ENCODE measurements at regions not wholly inside any gene's neighbourhood (a gene's known extent, or its start where the extent isn't known, plus 50 kb on each side); places are given as distances from the start of the nearest gene placed in this dataset.

DNA sequence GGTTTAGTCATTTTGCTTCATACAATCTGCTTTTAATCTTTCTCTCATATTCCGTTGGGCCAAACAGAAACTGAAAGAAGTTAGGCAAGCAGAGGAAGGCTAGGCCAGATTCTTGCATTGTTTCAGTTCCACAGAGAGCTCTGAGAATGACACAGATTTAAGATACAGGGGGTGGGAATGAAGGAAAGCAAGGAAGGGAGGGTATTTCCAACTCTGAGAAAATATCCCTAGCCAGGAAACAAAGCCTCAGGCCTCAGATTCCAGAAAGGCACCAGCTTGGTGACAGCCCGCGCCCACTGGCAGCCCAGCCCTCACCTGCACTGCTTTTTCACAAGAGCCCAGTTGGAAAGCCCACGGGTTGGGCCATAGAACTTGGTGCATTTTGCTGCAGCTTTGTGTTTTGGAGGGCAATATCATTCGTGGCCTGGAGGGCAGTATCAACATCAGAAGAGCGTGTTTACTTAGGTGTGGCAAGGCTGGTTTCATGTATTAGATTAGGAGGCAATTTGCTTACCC lies 63.5 kb downstream of the ENC1 start:
- Histone ChIP-seq H3K9me3 (ENCODE audit: control insufficient read depth in 2 of 2, low read length in 2 of 2) (no peaks in the 10 kb centered on the region), H3K27me3 (ENCODE audit: control insufficient read depth in 1 of 2, insufficient read depth in 2 of 2, low read length in 2 of 2) (no peaks in the 10 kb centered on the region), H3K4me3 (ENCODE audit: low read length in 2 of 2) (no peak overlapping the region), H3K4me1 (ENCODE audit: control insufficient read depth, insufficient read depth, low read length) (no peaks in the 10 kb centered on the region), H3K9ac (ENCODE audit: low read length in 2 of 2) (no peak overlapping the region), H3K27ac (ENCODE audit: low read length) (no peak overlapping the region), H3K36me3 (ENCODE audit: control insufficient read depth in 2 of 2, insufficient read depth in 2 of 2, low read length in 2 of 2) (no peaks in the 10 kb centered on the region)

DNA sequence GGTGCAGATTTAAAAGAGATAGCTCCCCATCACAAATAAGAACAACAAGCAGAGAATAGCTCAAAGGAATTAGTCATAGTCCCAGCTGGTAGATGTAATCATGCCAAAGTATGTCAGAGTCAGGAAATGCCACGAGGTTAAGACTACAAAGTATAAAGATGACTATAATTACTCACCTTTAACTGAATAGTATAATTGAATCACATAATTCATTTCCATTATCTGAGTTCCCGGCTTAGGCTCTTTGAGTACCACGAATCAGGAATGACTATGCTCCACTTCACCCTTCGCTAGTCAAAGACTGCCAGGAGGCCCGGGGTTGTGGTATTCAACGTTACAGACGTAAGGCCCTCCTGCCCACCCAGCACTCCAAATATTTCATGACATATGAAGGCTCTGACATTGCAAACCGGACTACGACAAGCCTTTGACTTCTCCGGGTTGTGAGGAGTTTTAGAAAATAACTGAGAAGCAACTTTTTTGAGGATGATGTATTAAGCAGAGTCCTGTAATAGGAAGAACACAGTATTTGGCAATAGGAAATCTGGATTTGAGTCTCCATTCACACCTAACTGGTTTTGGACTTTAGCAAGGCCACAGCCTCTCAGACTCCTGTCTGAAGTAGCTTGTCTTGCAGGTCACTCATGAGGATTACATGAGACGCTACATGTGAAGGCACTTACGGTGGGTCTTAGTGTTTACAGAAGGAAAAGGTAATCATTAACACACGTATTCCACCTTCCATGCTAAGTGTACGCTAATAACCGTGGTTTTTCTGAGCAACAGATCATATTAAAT lies 64.6 kb downstream of the ENC1 start:
- Histone ChIP-seq H3K36me3 (ENCODE audit: control insufficient read depth in 2 of 2, insufficient read depth in 2 of 2, low read length in 2 of 2) (no peaks in the 10 kb centered on the region), H3K27ac (ENCODE audit: low read length) (no peak overlapping the region), H3K9ac (ENCODE audit: low read length in 2 of 2) (no peak overlapping the region), H3K4me1 (ENCODE audit: control insufficient read depth, insufficient read depth, low read length) (no peaks in the 10 kb centered on the region), H3K27me3 (ENCODE audit: control insufficient read depth in 1 of 2, insufficient read depth in 2 of 2, low read length in 2 of 2) (no peaks in the 10 kb centered on the region), H3K9me3 (ENCODE audit: control insufficient read depth in 2 of 2, low read length in 2 of 2) (no peaks in the 10 kb centered on the region), H3K4me3 (ENCODE audit: low read length in 2 of 2) (no peak overlapping the region)

DNA sequence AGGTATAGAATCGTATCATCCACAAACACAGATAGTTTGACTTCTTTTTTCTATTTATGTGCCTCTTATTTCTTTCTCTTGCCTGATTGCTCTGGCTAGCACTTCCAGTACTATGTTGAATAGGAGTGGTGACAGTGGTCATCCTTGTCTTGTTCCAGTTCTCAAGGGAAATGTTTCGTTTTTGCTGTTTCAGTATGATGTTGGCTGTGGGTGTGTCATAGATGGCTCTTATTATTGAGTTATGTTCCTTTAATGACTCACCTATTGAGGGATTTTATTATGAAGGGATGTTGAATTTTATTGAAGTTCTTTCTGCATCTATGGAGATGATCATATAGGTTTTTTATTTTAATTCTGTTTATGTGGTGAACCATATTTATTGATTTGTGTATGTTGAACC lies 70.3 kb downstream of the ENC1 start:
- no peaks in the 10 kb centered on the region for H3K9me3 ChIP-seq (ENCODE audit: control insufficient read depth in 2 of 2, low read length in 2 of 2)
- H3K27ac ChIP-seq (ENCODE audit: low read length), result no peak overlapping the region
- no peak overlapping the region for H3K9ac ChIP-seq (ENCODE audit: low read length in 2 of 2)
- no peaks in the 10 kb centered on the region for H3K36me3 ChIP-seq (ENCODE audit: control insufficient read depth in 2 of 2, insufficient read depth in 2 of 2, low read length in 2 of 2)
- no peaks in the 10 kb centered on the region for H3K4me1 ChIP-seq (ENCODE audit: control insufficient read depth, insufficient read depth, low read length)
- no peak overlapping the region for H3K4me3 ChIP-seq (ENCODE audit: low read length in 2 of 2)
- H3K27me3 ChIP-seq (ENCODE audit: control insufficient read depth in 1 of 2, insufficient read depth in 2 of 2, low read length in 2 of 2), result no peaks in the 10 kb centered on the region

DNA sequence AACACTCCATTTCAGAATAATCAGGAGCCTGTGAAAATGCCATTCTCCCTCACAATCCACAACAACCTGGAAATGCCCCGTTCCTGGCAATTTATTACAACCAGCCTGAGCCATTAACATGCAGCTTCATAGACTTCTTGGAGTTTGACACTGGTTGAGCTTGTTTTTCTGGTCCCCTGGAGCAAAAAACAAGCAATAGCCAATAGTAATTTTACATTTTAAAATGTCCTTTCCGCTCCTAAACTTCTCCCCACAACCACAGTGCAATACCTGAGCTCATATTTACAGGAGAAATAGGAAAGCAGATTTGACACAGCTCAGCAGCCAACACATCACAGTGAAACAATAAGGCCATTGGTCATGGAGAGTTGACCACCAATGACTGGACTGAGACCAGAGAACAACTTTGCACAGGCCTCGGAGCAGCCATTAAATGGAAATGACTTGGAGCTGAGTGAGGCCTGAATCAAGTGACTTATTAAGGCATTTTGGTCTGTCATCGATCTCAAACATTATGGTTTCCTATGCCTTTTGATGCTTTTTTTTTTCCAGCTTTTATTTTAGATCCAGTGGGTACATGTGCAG lies 73.0 kb downstream of the ENC1 start:
- H3K9me3 ChIP-seq (ENCODE audit: control insufficient read depth in 2 of 2, low read length in 2 of 2), result no peaks in the 10 kb centered on the region
- no peak overlapping the region for H3K4me3 ChIP-seq (ENCODE audit: low read length in 2 of 2)
- H3K27ac ChIP-seq (ENCODE audit: low read length), result no peak overlapping the region
- H3K9ac ChIP-seq (ENCODE audit: low read length in 2 of 2), result no peak overlapping the region
- no peaks in the 10 kb centered on the region for H3K36me3 ChIP-seq (ENCODE audit: control insufficient read depth in 2 of 2, insufficient read depth in 2 of 2, low read length in 2 of 2)
- no peaks in the 10 kb centered on the region for H3K27me3 ChIP-seq (ENCODE audit: control insufficient read depth in 1 of 2, insufficient read depth in 2 of 2, low read length in 2 of 2)
- H3K4me1 ChIP-seq (ENCODE audit: control insufficient read depth, insufficient read depth, low read length), result no peaks in the 10 kb centered on the region

DNA sequence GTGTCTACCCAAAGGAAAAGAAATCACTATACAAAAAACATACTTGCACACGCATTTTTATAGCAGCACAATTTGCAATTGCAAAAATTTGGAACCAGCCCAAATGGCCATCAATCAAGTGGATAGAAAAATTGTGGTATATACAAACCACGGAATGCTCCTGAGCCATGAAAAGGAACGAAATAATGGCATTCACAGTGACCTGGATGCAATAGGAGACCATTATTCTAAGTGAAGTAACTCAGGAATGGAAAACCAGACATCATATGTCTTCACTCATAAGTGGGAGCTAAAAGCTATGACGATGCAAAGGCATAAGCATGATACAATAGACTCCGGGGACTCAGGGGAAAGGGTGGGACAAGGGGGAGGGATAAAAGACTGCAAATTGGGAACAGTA lies 78.4 kb downstream of the ENC1 start:
- Histone ChIP-seq H3K27ac (ENCODE audit: low read length) (no peak overlapping the region), H3K27me3 (ENCODE audit: control insufficient read depth in 1 of 2, insufficient read depth in 2 of 2, low read length in 2 of 2) (no peaks in the 10 kb centered on the region), H3K9ac (ENCODE audit: low read length in 2 of 2) (no peak overlapping the region), H3K4me1 (ENCODE audit: control insufficient read depth, insufficient read depth, low read length) (no peaks in the 10 kb centered on the region), H3K4me3 (ENCODE audit: low read length in 2 of 2) (no peak overlapping the region), H3K9me3 (ENCODE audit: control insufficient read depth in 2 of 2, low read length in 2 of 2) (no peaks in the 10 kb centered on the region), H3K36me3 (ENCODE audit: control insufficient read depth in 2 of 2, insufficient read depth in 2 of 2, low read length in 2 of 2) (no peaks in the 10 kb centered on the region)

DNA sequence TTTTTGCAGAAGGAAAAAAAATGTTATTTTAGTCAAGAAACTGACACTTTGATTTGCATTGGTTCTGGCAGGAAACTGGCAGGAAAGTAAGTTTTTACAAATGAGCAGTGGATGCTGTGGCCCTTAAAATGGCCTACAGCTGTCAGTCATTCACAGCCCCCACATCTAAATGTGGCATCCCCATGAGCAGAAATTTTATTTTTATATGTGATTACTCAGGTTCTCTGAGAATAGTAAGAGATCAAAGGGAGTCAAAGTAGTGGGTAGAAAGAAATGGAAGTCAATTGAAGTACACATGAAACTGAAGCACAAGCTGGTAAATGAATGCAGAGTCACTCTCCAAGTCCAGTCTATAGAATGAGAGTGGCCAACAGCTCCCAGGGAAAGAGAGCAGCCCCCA lies 80.3 kb downstream of the ENC1 start:
- no peaks in the 10 kb centered on the region for H3K36me3 ChIP-seq (ENCODE audit: control insufficient read depth in 2 of 2, insufficient read depth in 2 of 2, low read length in 2 of 2)
- no peaks in the 10 kb centered on the region for H3K4me1 ChIP-seq (ENCODE audit: control insufficient read depth, insufficient read depth, low read length)
- no peak overlapping the region for H3K27ac ChIP-seq (ENCODE audit: low read length)
- no peak overlapping the region for H3K9ac ChIP-seq (ENCODE audit: low read length in 2 of 2)
- H3K4me3 ChIP-seq (ENCODE audit: low read length in 2 of 2), result no peak overlapping the region
- no peaks in the 10 kb centered on the region for H3K9me3 ChIP-seq (ENCODE audit: control insufficient read depth in 2 of 2, low read length in 2 of 2)
- no peaks in the 10 kb centered on the region for H3K27me3 ChIP-seq (ENCODE audit: control insufficient read depth in 1 of 2, insufficient read depth in 2 of 2, low read length in 2 of 2)

DNA sequence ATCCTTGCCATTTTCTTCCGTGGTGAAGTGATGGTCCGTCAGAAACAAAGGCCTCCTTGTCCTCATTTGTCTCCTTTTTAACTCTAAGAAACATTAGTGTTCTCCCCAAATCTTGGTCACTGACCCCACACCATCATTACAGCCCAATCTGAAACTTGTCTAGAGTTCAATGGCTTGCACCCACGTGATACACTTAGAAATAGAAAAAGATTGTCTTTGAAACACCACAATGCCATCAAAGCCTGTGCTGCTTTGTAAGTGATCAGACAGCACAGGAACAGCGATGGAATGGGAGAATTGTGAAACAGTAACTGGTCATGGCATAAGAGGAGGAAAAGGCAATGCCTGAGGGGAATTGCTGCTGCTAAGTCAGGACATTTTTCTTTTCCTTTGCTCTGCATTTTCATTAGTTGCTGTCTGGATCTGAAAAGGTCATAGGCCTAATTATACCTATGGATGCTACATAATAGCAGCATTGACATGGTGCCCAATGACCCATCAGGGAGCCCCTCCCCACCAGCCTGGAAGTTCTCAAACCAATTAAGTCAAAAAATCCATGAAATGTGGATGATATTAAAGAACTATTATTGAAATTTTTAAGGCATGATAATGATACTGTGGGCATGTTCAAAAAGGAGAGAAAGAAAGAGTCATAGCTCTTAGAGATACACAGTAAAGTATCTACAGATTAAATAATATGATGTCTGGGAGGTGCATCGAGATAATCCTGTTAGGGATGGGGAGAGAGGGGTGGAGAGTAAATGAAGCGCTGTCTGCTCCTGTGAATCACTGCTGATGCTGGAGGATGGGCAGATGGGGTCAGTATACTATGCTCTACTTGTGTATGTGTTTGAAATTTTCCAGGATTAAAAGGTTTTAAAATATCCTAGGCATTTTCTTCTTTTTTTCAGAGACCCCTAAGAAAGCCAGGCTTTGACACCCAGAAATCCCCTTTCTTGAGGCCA lies 83.6 kb downstream of the ENC1 start:
- Histone ChIP-seq H3K9me3 (ENCODE audit: control insufficient read depth in 2 of 2, low read length in 2 of 2) (no peaks in the 10 kb centered on the region), H3K4me3 (ENCODE audit: low read length in 2 of 2) (no peak overlapping the region), H3K27me3 (ENCODE audit: control insufficient read depth in 1 of 2, insufficient read depth in 2 of 2, low read length in 2 of 2) (no peaks in the 10 kb centered on the region), H3K4me1 (ENCODE audit: control insufficient read depth, insufficient read depth, low read length) (no peaks in the 10 kb centered on the region), H3K36me3 (ENCODE audit: control insufficient read depth in 2 of 2, insufficient read depth in 2 of 2, low read length in 2 of 2) (no peaks in the 10 kb centered on the region), H3K9ac (ENCODE audit: low read length in 2 of 2) (no peak overlapping the region), H3K27ac (ENCODE audit: low read length) (no peak overlapping the region)

DNA sequence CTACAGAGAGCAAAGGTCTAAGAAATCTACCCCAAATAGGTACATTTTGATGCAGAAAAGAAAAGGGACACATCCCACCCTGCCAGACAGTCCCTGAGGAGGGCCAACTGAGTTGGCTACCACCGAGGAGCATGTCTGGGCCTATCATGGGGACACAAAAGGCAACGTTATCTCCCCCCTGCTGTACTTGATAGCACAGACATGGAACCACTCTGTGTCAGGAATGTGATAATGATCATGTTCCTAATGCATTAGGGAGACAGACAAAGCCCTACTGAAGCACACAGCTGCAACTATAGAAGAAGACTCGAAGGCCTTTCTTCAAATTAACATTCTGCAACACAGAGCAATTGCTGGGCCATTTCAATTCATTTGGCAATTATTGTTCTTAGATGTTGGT lies 84.5 kb downstream of the ENC1 start:
- no peaks in the 10 kb centered on the region for H3K27me3 ChIP-seq (ENCODE audit: control insufficient read depth in 1 of 2, insufficient read depth in 2 of 2, low read length in 2 of 2)
- no peak overlapping the region for H3K4me3 ChIP-seq (ENCODE audit: low read length in 2 of 2)
- H3K27ac ChIP-seq (ENCODE audit: low read length), result no peak overlapping the region
- H3K9me3 ChIP-seq (ENCODE audit: control insufficient read depth in 2 of 2, low read length in 2 of 2), result no peaks in the 10 kb centered on the region
- no peaks in the 10 kb centered on the region for H3K36me3 ChIP-seq (ENCODE audit: control insufficient read depth in 2 of 2, insufficient read depth in 2 of 2, low read length in 2 of 2)
- H3K9ac ChIP-seq (ENCODE audit: low read length in 2 of 2), result no peak overlapping the region
- no peaks in the 10 kb centered on the region for H3K4me1 ChIP-seq (ENCODE audit: control insufficient read depth, insufficient read depth, low read length)

DNA sequence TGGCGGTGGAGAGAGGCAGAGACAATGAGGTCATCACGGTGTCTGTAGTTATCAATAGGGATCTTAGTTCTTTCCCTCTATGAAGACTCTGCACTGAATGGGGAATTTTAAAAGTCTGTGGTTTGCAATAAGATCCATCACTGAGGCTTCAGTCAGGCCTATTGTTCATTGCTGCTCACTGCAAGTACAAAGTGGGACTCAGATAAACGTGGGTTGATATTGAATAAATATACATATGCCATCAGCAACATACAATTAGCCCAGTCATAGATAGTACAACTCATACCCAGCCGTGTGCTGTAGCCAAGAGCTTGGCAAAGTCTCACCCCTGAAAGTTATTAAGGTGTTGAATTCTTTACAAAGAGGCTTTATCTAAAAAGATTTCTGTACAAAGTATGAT lies 88.4 kb downstream of the ENC1 start:
- no peaks in the 10 kb centered on the region for H3K4me1 ChIP-seq (ENCODE audit: control insufficient read depth, insufficient read depth, low read length)
- no peak overlapping the region for H3K4me3 ChIP-seq (ENCODE audit: low read length in 2 of 2)
- H3K27ac ChIP-seq (ENCODE audit: low read length), result no peak overlapping the region
- no peaks in the 10 kb centered on the region for H3K9me3 ChIP-seq (ENCODE audit: control insufficient read depth in 2 of 2, low read length in 2 of 2)
- no peaks in the 10 kb centered on the region for H3K27me3 ChIP-seq (ENCODE audit: control insufficient read depth in 1 of 2, insufficient read depth in 2 of 2, low read length in 2 of 2)
- H3K9ac ChIP-seq (ENCODE audit: low read length in 2 of 2), result no peak overlapping the region
- H3K36me3 ChIP-seq (ENCODE audit: control insufficient read depth in 2 of 2, insufficient read depth in 2 of 2, low read length in 2 of 2), result no peaks in the 10 kb centered on the region

DNA sequence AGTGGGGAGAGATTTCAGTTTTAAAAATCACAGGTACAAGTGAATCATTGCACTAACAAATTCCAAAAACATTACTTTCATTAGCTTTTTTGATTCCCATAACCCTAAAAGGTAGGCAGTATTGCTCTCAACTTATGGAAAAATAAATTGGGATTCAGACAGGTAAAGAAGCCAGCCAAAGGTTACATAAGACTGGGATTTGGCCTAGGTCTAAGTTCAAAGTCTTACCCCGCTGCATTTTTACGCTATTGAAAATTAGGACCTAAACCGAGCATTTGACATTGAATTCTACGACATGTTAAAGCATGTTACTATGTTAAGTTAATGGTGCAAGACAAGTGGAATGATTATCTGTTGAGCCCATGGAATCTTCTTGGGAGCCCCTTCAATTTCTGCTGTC lies 89.6 kb downstream of the ENC1 start:
- no peaks in the 10 kb centered on the region for H3K36me3 ChIP-seq (ENCODE audit: control insufficient read depth in 2 of 2, insufficient read depth in 2 of 2, low read length in 2 of 2)
- H3K27me3 ChIP-seq (ENCODE audit: control insufficient read depth in 1 of 2, insufficient read depth in 2 of 2, low read length in 2 of 2), result no peaks in the 10 kb centered on the region
- H3K27ac ChIP-seq (ENCODE audit: low read length), result no peak overlapping the region
- H3K9me3 ChIP-seq (ENCODE audit: control insufficient read depth in 2 of 2, low read length in 2 of 2), result no peaks in the 10 kb centered on the region
- no peak overlapping the region for H3K9ac ChIP-seq (ENCODE audit: low read length in 2 of 2)
- H3K4me1 ChIP-seq (ENCODE audit: control insufficient read depth, insufficient read depth, low read length), result no peaks in the 10 kb centered on the region
- H3K4me3 ChIP-seq (ENCODE audit: low read length in 2 of 2), result no peak overlapping the region
